Neural crest cell (in vitro differentiated cells): ENCODE measurements at regions not wholly inside any gene's neighbourhood (a gene's known extent, or its start where the extent isn't known, plus 50 kb on each side); places are given as distances from the start of the nearest gene placed in this dataset.

Experiments used
- DNase-seq: peaks from one replicate; pipeline ENCODE4 v3.0.0; 2021; ENCODE audit warnings: low read depth, mixed read lengths, low spot score
- H3K27ac Mint-ChIP-seq: one replicate; pipeline ENCODE4 v1.8.0; 2021; ENCODE audit warnings: mild to moderate bottlenecking, mixed read lengths; ENCODE audit not compliant: unreplicated experiment
- H3K27me3 Mint-ChIP-seq: 2 replicates; pipeline ENCODE4 v1.8.0; 2021; ENCODE audit warnings: low read depth, mild to moderate bottlenecking, mixed read lengths
- H3K36me3 Mint-ChIP-seq: 2 replicates; pipeline ENCODE4 v1.8.0; 2021; ENCODE audit warnings: low read depth, mild to moderate bottlenecking, mixed read lengths
- H3K4me1 Mint-ChIP-seq: 2 replicates; pipeline ENCODE4 v1.8.0; 2021; ENCODE audit warnings: mixed read lengths
- H3K4me3 Mint-ChIP-seq: one replicate; pipeline ENCODE4 v1.8.0; 2021; ENCODE audit warnings: mild to moderate bottlenecking, mixed read lengths
- H3K9me3 Mint-ChIP-seq: 2 replicates; pipeline ENCODE4 v1.8.0; 2021; ENCODE audit warnings: mixed read lengths
- TF ChIP-seq, protein P1 (sequence below): fragments of 200-600 bp; sonication (generic); conservative IDR thresholded peaks from 2 replicates; pipeline ENCODE4 v1.5.0; 2021; ENCODE audit warnings: antibody characterized with exemption, mild to moderate bottlenecking

DNA sequence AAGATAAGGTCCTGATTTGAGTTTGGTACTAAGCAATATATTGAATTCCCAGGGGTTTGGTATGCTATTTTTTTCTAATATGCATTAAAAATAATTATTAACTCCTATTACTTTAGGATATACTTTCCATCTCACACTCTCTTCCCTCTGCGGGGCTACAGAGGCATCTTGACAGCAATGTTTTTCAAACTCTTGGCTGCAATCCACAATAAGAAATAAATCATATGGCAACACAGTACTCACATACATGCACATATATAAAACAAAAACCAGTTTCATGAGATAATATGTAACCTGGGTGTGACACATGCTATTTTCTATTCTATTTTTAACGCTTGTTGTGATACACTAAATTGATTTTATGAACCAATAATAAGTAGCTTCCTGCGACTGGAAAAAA, 189.5 kb downstream of the UNC5CL start:
- no peak for DNase-seq
- no peaks in the 10 kb centered on the region for H3K9me3 Mint-ChIP-seq
- H3K4me3 Mint-ChIP-seq = no peak overlapping the region
- H3K36me3 Mint-ChIP-seq = no peaks in the 10 kb centered on the region
- H3K27ac Mint-ChIP-seq = no peak overlapping the region
- no peaks in the 10 kb centered on the region for H3K27me3 Mint-ChIP-seq
- TF ChIP-seq, protein P1, sequence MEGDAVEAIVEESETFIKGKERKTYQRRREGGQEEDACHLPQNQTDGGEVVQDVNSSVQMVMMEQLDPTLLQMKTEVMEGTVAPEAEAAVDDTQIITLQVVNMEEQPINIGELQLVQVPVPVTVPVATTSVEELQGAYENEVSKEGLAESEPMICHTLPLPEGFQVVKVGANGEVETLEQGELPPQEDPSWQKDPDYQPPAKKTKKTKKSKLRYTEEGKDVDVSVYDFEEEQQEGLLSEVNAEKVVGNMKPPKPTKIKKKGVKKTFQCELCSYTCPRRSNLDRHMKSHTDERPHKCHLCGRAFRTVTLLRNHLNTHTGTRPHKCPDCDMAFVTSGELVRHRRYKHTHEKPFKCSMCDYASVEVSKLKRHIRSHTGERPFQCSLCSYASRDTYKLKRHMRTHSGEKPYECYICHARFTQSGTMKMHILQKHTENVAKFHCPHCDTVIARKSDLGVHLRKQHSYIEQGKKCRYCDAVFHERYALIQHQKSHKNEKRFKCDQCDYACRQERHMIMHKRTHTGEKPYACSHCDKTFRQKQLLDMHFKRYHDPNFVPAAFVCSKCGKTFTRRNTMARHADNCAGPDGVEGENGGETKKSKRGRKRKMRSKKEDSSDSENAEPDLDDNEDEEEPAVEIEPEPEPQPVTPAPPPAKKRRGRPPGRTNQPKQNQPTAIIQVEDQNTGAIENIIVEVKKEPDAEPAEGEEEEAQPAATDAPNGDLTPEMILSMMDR = no peak
- no peaks in the 10 kb centered on the region for H3K4me1 Mint-ChIP-seq

DNA sequence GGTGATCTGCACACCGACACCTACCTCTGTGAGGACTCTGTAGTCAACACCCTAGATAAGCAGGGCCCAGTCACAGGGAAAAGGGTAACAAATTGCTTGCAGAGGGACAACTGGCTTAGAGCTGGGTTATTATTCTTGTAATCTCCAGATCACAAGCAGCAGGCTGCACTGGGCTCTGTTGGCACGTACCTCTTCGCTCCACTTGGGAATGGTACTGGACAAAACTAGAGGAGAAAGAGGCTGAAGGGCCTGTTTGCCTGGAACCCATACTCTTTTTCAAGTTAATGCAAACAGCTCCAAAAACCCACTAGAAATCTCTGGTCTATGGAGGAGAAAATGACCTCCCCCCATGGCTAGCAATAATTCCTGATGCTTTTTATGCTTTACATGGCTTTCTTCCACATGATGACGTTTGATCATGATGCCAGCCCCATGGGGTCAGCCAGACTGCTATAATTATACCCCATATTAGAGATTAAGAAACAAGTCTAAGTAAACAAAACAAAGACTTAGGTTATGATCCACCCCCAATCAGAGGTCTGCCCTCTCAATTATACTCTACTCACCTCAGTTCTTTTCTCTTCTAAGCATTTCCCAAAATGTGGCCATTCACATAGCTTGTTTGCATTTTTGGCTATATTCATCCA, 190.0 kb downstream of the UNC5CL start:
- TF ChIP-seq, protein P1 = no peak
- H3K4me3 Mint-ChIP-seq = no peak overlapping the region
- H3K4me1 Mint-ChIP-seq = no peaks in the 10 kb centered on the region
- no peaks in the 10 kb centered on the region for H3K27me3 Mint-ChIP-seq
- no peak for DNase-seq
- H3K36me3 Mint-ChIP-seq = no peaks in the 10 kb centered on the region
- H3K27ac Mint-ChIP-seq = no peak overlapping the region
- H3K9me3 Mint-ChIP-seq = no peaks in the 10 kb centered on the region

DNA sequence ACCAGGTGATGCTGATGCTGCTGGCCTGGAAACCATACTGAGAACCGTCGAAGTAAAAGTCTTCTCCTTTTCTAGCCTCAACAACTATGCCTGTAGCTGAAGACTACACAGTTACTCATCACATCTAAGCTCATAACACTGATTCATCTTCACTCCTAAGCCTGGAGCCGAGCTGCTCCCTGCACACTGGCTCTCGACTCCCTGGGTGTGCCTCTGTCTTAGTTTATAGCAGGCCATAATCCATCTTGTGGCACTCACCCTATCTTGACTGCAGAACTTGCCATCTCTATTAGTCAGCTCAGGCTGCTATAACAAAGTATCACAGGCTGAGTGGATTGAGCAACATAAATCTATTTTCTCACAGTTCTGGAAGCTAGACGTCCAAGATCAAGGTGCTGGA, 191.0 kb downstream of the UNC5CL start:
- no peaks in the 10 kb centered on the region for H3K36me3 Mint-ChIP-seq

DNA sequence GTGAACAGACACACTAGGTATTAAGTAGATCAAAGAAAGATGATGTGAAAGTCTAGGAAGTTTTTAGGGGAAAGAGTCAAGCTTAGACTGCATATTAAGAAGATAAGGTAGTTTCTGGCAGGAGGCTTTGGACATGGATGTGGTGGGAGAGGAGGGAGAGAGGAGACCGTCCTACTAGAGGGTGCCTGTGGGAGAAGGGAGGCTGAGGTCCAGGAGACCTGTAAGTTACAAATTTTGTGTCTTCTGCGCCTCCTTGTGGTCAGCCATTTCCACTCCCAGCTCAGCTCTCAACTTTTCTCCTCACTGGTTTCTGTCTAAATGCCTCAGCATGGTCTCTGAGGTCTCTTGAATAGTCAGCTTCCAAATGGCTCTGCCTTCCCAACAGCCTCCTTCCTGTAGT, 193.5 kb downstream of the UNC5CL start:
- Mint-ChIP-seq H3K36me3 (no peaks in the 10 kb centered on the region), H3K9me3 (no peaks in the 10 kb centered on the region), H3K4me1 (no peaks in the 10 kb centered on the region), H3K27me3 (peaks cover 5% of the 10 kb centered on the region), H3K4me3 (no peak overlapping the region), H3K27ac (peak overlapping the region; percentile 31)
- TF ChIP-seq, protein P1 = peak; percentile 71
- peak; percentile 57 for DNase-seq

More for the DNA sequence above, 191.0 kb downstream of the UNC5CL start:
- Mint-ChIP-seq H3K27me3 (no peaks in the 10 kb centered on the region), H3K27ac (no peak overlapping the region), H3K9me3 (no peaks in the 10 kb centered on the region), H3K4me1 (no peaks in the 10 kb centered on the region), H3K4me3 (no peak overlapping the region)
- TF ChIP-seq, protein P1 = no peak
- DNase-seq = no peak

DNA sequence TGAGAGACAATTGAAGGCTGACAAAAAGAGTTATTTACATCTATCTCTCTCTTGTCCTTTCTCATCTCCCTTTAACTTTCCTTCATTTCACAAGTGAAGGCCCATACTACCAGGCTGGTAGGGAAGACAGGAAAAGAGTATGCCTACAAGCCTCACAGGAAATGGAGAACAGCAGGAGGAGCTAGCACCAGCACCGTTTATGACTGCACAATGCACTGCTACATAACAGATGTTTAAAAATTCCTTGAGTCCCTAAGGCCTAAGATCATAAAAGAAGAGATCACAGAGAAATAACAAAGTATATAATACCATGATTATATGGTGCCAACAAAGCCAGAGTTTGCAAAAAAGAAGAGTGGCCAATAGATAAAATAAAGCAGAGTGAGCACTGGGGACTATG, 194.8 kb downstream of the UNC5CL start:
- H3K9me3 Mint-ChIP-seq = no peaks in the 10 kb centered on the region
- H3K4me3 Mint-ChIP-seq = no peak overlapping the region
- TF ChIP-seq, protein P1 = no peak
- no peaks in the 10 kb centered on the region for H3K36me3 Mint-ChIP-seq
- no peaks in the 10 kb centered on the region for H3K4me1 Mint-ChIP-seq
- DNase-seq = no peak
- H3K27me3 Mint-ChIP-seq = peaks cover 8% of the 10 kb centered on the region
- no peak overlapping the region for H3K27ac Mint-ChIP-seq
